IMR-90 (cell line): ENCODE measurements at regions not wholly inside any gene's neighbourhood (a gene's known extent, or its start where the extent isn't known, plus 50 kb on each side); places are given as distances from the start of the nearest gene placed in this dataset.

ENCODE experiments used
- ATAC-seq: fragments of 200-7000 bp; cut with Tn5 transposase; 2 replicates; pipeline ENCODE4 v1.9.1; 2020; ENCODE audit warnings: low read depth, mild to moderate bottlenecking, moderate library complexity
- BruUV-seq: library from RNA; stranded (reverse); fragments of 400-500 nt; replicated peaks from 2 replicates; lab custom pipeline; 2021; lab: Mats Ljungman, UMichigan
- CTCF ChIA-PET: fragments of 300-600 bp; formaldehyde crosslinking; extraction: SDS; loops from one replicate; lab custom pipeline; 2021; ENCODE audit warnings: antibody characterized with exemption; lab: Yijun Ruan, JAX
- POLR2A ChIA-PET: fragments of 300-600 bp; sonication (Branson Sonifier 250); formaldehyde crosslinking; loops from one replicate; lab custom pipeline; 2022; ENCODE audit warnings: antibody characterized with exemption; ENCODE audit not compliant: unreplicated experiment; lab: Charles Lee
- DNase-seq: peaks from one replicate; pipeline ENCODE4 v3.0.0; 2013
- H2AFZ ChIP-seq: replicated peaks from 2 replicates; pipeline ENCODE3; 2013; ENCODE audit warnings: low read length, mild to moderate bottlenecking; ENCODE audit not compliant: poor library complexity
- H2AK5ac ChIP-seq: 2 replicates; pipeline ENCODE4 v1.6.1; 2013; ENCODE audit warnings: low read depth, low read length, inconsistent platforms
- H2AK9ac ChIP-seq: replicated peaks from 2 replicates; pipeline ENCODE3; 2013; ENCODE audit warnings: mild to moderate bottlenecking, low read depth, low read length, moderate library complexity; ENCODE audit not compliant: poor library complexity
- H2BK120ac ChIP-seq: 2 replicates; pipeline ENCODE4 v1.6.1; 2013; ENCODE audit warnings: low read depth, low read length, inconsistent platforms
- H2BK15ac ChIP-seq: 3 replicates; pipeline ENCODE4 v1.6.1; 2013; ENCODE audit warnings: low read depth, low read length, inconsistent platforms
- H2BK20ac ChIP-seq: 2 replicates; pipeline ENCODE4 v1.6.1; 2013; ENCODE audit warnings: low read depth, mild to moderate bottlenecking, inconsistent platforms, low read length, moderate library complexity
- H2BK5ac ChIP-seq: 2 replicates; pipeline ENCODE4 v1.6.1; 2013; ENCODE audit warnings: mild to moderate bottlenecking, low read depth, low read length, inconsistent platforms; ENCODE audit not compliant: poor library complexity, severe bottlenecking
- H3K14ac ChIP-seq: replicated peaks from 2 replicates; pipeline ENCODE4 v1.6.1; 2013; ENCODE audit warnings: low read depth, low read length, inconsistent platforms
- H3K18ac ChIP-seq: 2 replicates; pipeline ENCODE4 v1.6.1; 2013; ENCODE audit warnings: low read depth, low read length, control low read depth
- H3K23ac ChIP-seq: 2 replicates; pipeline ENCODE4 v1.6.1; 2013; ENCODE audit warnings: low read depth, low read length, inconsistent platforms
- H3K27ac ChIP-seq: 2 replicates; pipeline ENCODE4 v1.5.1; 2013; ENCODE audit warnings: mild to moderate bottlenecking, control low read depth, low read length; ENCODE audit not compliant: insufficient read depth
- H3K27me3 ChIP-seq: 2 replicates; pipeline ENCODE4 v1.6.1; 2013; ENCODE audit warnings: low read length; ENCODE audit not compliant: control insufficient read depth, insufficient read depth
- H3K36me3 ChIP-seq: 2 replicates; pipeline ENCODE4 v1.6.1; 2013; ENCODE audit warnings: low read length, mixed read lengths; ENCODE audit not compliant: control insufficient read depth, insufficient read depth
- H3K4ac ChIP-seq: 2 replicates; pipeline ENCODE4 v1.6.1; 2013; ENCODE audit warnings: low read depth, low read length, inconsistent platforms
- H3K4me1 ChIP-seq: 2 replicates; pipeline ENCODE4 v1.6.1; 2013; ENCODE audit warnings: low read length, mixed read lengths; ENCODE audit not compliant: control insufficient read depth, insufficient read depth
- H3K4me2 ChIP-seq: 2 replicates; pipeline ENCODE4 v1.6.1; 2013; ENCODE audit warnings: low read depth, mild to moderate bottlenecking, control low read depth, low read length, moderate library complexity
- H3K4me3 ChIP-seq: 2 replicates; pipeline ENCODE4 v1.5.1; 2013; ENCODE audit warnings: low read depth, mild to moderate bottlenecking, control low read depth, low read length, moderate library complexity; ENCODE audit not compliant: insufficient read depth
- H3K56ac ChIP-seq: 2 replicates; pipeline ENCODE4 v1.6.1; 2013; ENCODE audit warnings: low read length, inconsistent platforms; ENCODE audit not compliant: insufficient read depth; ENCODE audit errors: extremely low read depth
- H3K79me1 ChIP-seq, 2 experiments: 2 replicates each; pipeline ENCODE4 v1.6.1; 2013; ENCODE audit warnings: low read length in 2 of 2, inconsistent platforms in 1 of 2, low read depth in 1 of 2
- H3K9ac ChIP-seq: 2 replicates; pipeline ENCODE4 v1.6.1; 2013; ENCODE audit warnings: low read depth, low read length, control low read depth
- H3K9me1 ChIP-seq: 2 replicates; pipeline ENCODE4 v1.6.1; 2013; ENCODE audit warnings: low read length, inconsistent platforms; ENCODE audit not compliant: insufficient read depth
- H3K9me3 ChIP-seq: 2 replicates; pipeline ENCODE4 v1.6.1; 2013; ENCODE audit warnings: low read length; ENCODE audit not compliant: control insufficient read depth, insufficient read depth
- H4K20me1 ChIP-seq: 2 replicates; pipeline ENCODE4 v1.6.1; 2013; ENCODE audit warnings: low read length, inconsistent platforms; ENCODE audit not compliant: insufficient read depth
- H4K5ac ChIP-seq: 2 replicates; pipeline ENCODE4 v1.6.1; 2013; ENCODE audit warnings: mild to moderate bottlenecking, low read depth, low read length, control low read depth
- H4K8ac ChIP-seq, 2 experiments: 2 replicates each; pipeline ENCODE4 v1.6.1; 2013; ENCODE audit warnings: low read depth in 2 of 2, low read length in 2 of 2, control low read depth in 1 of 2, inconsistent platforms in 1 of 2
- H4K91ac ChIP-seq: 2 replicates; pipeline ENCODE4 v1.6.1; 2013; ENCODE audit warnings: low read depth, low read length, inconsistent platforms; ENCODE audit not compliant: insufficient read depth
- BHLHE40 ChIP-seq: fragments of 150-350 bp; IDR thresholded peaks from 2 replicates; pipeline ENCODE4 v1.6.1; 2016; ENCODE audit warnings: mild to moderate bottlenecking, low read depth, low read length
- CEBPB ChIP-seq: IDR thresholded peaks from 2 replicates; pipeline ENCODE4 v1.6.1; 2012; ENCODE audit warnings: low read depth, low read length, improper control_type of control experiment
- CHD1 ChIP-seq: IDR thresholded peaks from 2 replicates; pipeline ENCODE4 v1.6.1; 2012; ENCODE audit warnings: low read depth, low read length, improper control_type of control experiment
- FOS ChIP-seq: fragments of 150-350 bp; IDR thresholded peaks from 2 replicates; pipeline ENCODE4 v1.6.1; 2016; ENCODE audit warnings: low read depth, low read length
- MAFK ChIP-seq: IDR thresholded peaks from 2 replicates; pipeline ENCODE4 v1.6.1; 2012; ENCODE audit warnings: low read depth, low read length, improper control_type of control experiment
- MAZ ChIP-seq: IDR thresholded peaks from 2 replicates; pipeline ENCODE4 v1.6.1; 2012; ENCODE audit warnings: low read depth, mild to moderate bottlenecking, low read length, improper control_type of control experiment, moderate library complexity, borderline replicate concordance
- MXI1 ChIP-seq: IDR thresholded peaks from 2 replicates; pipeline ENCODE4 v1.6.1; 2012; ENCODE audit warnings: low read depth, mild to moderate bottlenecking, low read length, moderate library complexity, borderline replicate concordance
- NFE2L2 ChIP-seq: fragments of 150-350 bp; IDR thresholded peaks from 2 replicates; pipeline ENCODE4 v1.6.1; 2016; ENCODE audit warnings: low read depth, mild to moderate bottlenecking, low read length
- POLR2A ChIP-seq: IDR thresholded peaks from 2 replicates; pipeline ENCODE4 v1.6.1; 2012; ENCODE audit warnings: mild to moderate bottlenecking, low read depth, low read length
- RAD21 ChIP-seq: IDR thresholded peaks from 2 replicates; pipeline ENCODE4 v1.6.1; 2012; ENCODE audit warnings: low read length, improper control_type of control experiment
- RCOR1 ChIP-seq: IDR thresholded peaks from 2 replicates; pipeline ENCODE4 v1.6.1; 2012; ENCODE audit warnings: mild to moderate bottlenecking, low read length, improper control_type of control experiment; ENCODE audit not compliant: insufficient replicate concordance
- RFX5 ChIP-seq: IDR thresholded peaks from 2 replicates; pipeline ENCODE4 v1.8.0; 2012; ENCODE audit warnings: low read depth, mild to moderate bottlenecking, low read length, moderate library complexity
- SMC3 ChIP-seq: fragments of 150-350 bp; IDR thresholded peaks from 2 replicates; pipeline ENCODE4 v1.6.1; 2016; ENCODE audit warnings: low read depth, mild to moderate bottlenecking, antibody characterized with exemption, low read length, moderate library complexity
- WGBS, 2 experiments: methylation state at CpG; one replicate each; pipeline versions ENCODE4 v1.1.5 to v1.1.7; 2013; ENCODE audit warnings: missing lambda C conversion rate in 2 of 2; ENCODE audit not compliant: insufficient read length in 1 of 2; ENCODE audit errors: extremely low coverage in 2 of 2; 5-methylcytosine and 5-hydroxymethylcytosine counted together
- dilution Hi-C: fragments of 300-500 bp; cut with HindIII; formaldehyde crosslinking; loops from one replicate; pipeline ENCODE4 v1.14.3; 2018; ENCODE audit warnings: low sequenced_read_pairs; ENCODE audit not compliant: unreplicated experiment
- in situ Hi-C: fragments of 300-500 bp; cut with MboI; formaldehyde crosslinking; loops from 3 replicates; pipeline ENCODE4 v1.14.3; 2019; ENCODE audit warnings: low sequenced_read_pairs, inconsistent platforms, mixed read lengths
- intact Hi-C: fragments of 100-400 bp; cut with micrococcal nuclease; formaldehyde crosslinking; loops from 2 replicates; pipeline ENCODE4 v1.10.0; 2022
- TF ChIP-seq, protein P1 (sequence below): conservative IDR thresholded peaks from 2 replicates; pipeline ENCODE4 v1.5.1; 2012; ENCODE audit warnings: mild to moderate bottlenecking, low read depth, low read length, improper control_type of control experiment
- TF ChIP-seq, protein P2 (sequence below): fragments of 150-350 bp; IDR thresholded peaks from 2 replicates; pipeline ENCODE4 v1.6.1; 2016; ENCODE audit warnings: low read depth, mild to moderate bottlenecking, low read length, moderate library complexity, borderline replicate concordance
- TF ChIP-seq, protein P3 (sequence below): fragments of 150-350 bp; IDR thresholded peaks from 2 replicates; pipeline ENCODE4 v1.6.1; 2017; ENCODE audit warnings: mild to moderate bottlenecking, antibody characterized with exemption, low read length, low read depth

DNA sequence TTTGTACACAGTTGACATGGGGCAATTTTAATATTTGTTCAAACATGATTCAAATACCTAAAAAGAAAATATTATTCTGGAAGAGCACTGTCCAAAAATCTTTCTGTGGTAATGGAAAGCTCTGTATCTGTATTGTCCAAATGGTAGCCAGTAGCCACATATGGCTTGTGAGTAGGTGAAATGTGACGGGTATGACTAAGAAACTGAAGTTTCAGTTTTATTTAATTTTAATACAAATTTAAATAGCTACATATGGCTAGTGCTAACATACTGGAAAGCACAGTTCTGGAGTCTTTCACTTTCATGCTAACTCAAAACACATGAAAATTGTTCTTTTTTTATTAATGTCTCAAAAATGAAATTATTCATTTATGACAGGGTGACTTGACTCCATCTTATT is 132.6 kb downstream of the PLK2 start:
- Histone ChIP-seq H3K27ac (no peak overlapping the region), H3K9me1 (no peaks in the 10 kb centered on the region), H2AK5ac (no peak overlapping the region), H3K27me3 (no peaks in the 10 kb centered on the region), H4K8ac (no peak overlapping the region), H3K4me1 (no peaks in the 10 kb centered on the region), H3K9ac (no peak overlapping the region), H3K79me1 (no peaks in the 10 kb centered on the region), H2AK9ac (no peak overlapping the region), H2BK15ac (no peak overlapping the region), H3K4ac (no peak overlapping the region), H3K56ac (no peak overlapping the region), H4K91ac (no peak overlapping the region), H2BK20ac (no peak overlapping the region), H3K4me2 (no peak overlapping the region), H2AFZ (no peak overlapping the region), H3K9me3 (no peaks in the 10 kb centered on the region), H2BK5ac (no peak overlapping the region), H3K36me3 (no peaks in the 10 kb centered on the region), H3K4me3 (no peak overlapping the region), H4K5ac (no peak overlapping the region), H3K18ac (no peak overlapping the region), H3K14ac (no peak overlapping the region), H2BK120ac (no peak overlapping the region), H4K20me1 (no peaks in the 10 kb centered on the region), H3K23ac (no peak overlapping the region)
- intact Hi-C loops (no loop called here), in situ Hi-C loops (no loop called here), dilution Hi-C loops (no loop called here)
- BruUV-seq = no TSS peak
- TF ChIP-seq MAZ = no peak
- TF ChIP-seq BHLHE40 = no peak
- TF ChIP-seq NFE2L2 = no peak
- no peak for TF ChIP-seq MXI1
- no peak for TF ChIP-seq RCOR1
- no peak for TF ChIP-seq POLR2A
- TF ChIP-seq MAFK = no peak
- no peak for TF ChIP-seq FOS
- TF ChIP-seq RAD21 = no peak
- no peak for TF ChIP-seq SMC3
- TF ChIP-seq CEBPB = no peak
- TF ChIP-seq CHD1 = no peak
- TF ChIP-seq, protein P1, sequence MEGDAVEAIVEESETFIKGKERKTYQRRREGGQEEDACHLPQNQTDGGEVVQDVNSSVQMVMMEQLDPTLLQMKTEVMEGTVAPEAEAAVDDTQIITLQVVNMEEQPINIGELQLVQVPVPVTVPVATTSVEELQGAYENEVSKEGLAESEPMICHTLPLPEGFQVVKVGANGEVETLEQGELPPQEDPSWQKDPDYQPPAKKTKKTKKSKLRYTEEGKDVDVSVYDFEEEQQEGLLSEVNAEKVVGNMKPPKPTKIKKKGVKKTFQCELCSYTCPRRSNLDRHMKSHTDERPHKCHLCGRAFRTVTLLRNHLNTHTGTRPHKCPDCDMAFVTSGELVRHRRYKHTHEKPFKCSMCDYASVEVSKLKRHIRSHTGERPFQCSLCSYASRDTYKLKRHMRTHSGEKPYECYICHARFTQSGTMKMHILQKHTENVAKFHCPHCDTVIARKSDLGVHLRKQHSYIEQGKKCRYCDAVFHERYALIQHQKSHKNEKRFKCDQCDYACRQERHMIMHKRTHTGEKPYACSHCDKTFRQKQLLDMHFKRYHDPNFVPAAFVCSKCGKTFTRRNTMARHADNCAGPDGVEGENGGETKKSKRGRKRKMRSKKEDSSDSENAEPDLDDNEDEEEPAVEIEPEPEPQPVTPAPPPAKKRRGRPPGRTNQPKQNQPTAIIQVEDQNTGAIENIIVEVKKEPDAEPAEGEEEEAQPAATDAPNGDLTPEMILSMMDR = no peak
- TF ChIP-seq, protein P2, sequence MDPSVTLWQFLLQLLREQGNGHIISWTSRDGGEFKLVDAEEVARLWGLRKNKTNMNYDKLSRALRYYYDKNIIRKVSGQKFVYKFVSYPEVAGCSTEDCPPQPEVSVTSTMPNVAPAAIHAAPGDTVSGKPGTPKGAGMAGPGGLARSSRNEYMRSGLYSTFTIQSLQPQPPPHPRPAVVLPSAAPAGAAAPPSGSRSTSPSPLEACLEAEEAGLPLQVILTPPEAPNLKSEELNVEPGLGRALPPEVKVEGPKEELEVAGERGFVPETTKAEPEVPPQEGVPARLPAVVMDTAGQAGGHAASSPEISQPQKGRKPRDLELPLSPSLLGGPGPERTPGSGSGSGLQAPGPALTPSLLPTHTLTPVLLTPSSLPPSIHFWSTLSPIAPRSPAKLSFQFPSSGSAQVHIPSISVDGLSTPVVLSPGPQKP = no peak
- no peak for TF ChIP-seq RFX5
- TF ChIP-seq, protein P3, sequence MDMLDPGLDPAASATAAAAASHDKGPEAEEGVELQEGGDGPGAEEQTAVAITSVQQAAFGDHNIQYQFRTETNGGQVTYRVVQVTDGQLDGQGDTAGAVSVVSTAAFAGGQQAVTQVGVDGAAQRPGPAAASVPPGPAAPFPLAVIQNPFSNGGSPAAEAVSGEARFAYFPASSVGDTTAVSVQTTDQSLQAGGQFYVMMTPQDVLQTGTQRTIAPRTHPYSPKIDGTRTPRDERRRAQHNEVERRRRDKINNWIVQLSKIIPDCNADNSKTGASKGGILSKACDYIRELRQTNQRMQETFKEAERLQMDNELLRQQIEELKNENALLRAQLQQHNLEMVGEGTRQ = no peak
- no CpG with 5 or more reads among the region's 1 CpG for WGBS, 2 experiments
- ATAC-seq (no peak), DNase-seq (no peak)
- ChIA-PET CTCF (no interaction called here), POLR2A (no interaction called here)
